Chondrocyte (in vitro differentiated cells): ENCODE measurements at regions not wholly inside any gene's neighbourhood (a gene's known extent, or its start where the extent isn't known, plus 50 kb on each side); places are given as distances from the start of the nearest gene placed in this dataset.

ENCODE experiments used
- DNase-seq: peaks from one replicate; pipeline ENCODE4 v3.0.0; 2021; ENCODE audit warnings: mixed read lengths, low spot score
- H3K27ac Mint-ChIP-seq: one replicate; pipeline ENCODE4 v1.8.0; 2021; ENCODE audit warnings: mild to moderate bottlenecking, moderate library complexity, mixed read lengths; ENCODE audit not compliant: unreplicated experiment
- H3K27me3 Mint-ChIP-seq: 2 replicates; pipeline ENCODE4 v1.8.0; 2021; ENCODE audit warnings: low read depth, mixed read lengths
- H3K36me3 Mint-ChIP-seq: 2 replicates; pipeline ENCODE4 v1.8.0; 2021; ENCODE audit warnings: low read depth, mixed read lengths
- H3K4me1 Mint-ChIP-seq: 2 replicates; pipeline ENCODE4 v1.8.0; 2021; ENCODE audit warnings: low read depth, mild to moderate bottlenecking, mixed read lengths
- H3K4me3 Mint-ChIP-seq: one replicate; pipeline ENCODE4 v1.8.0; 2021; ENCODE audit warnings: mild to moderate bottlenecking, moderate library complexity, mixed read lengths; ENCODE audit not compliant: unreplicated experiment
- H3K9me3 Mint-ChIP-seq: 2 replicates; pipeline ENCODE4 v1.8.0; 2021; ENCODE audit warnings: low read depth, mixed read lengths
- CTCF ChIP-seq: fragments of 200-600 bp; sonication (generic); IDR thresholded peaks from 2 replicates; pipeline ENCODE4 v1.5.0; 2021; ENCODE audit warnings: antibody characterized with exemption, mild to moderate bottlenecking, moderate library complexity

- H3K27me3 Mint-ChIP-seq: peaks cover 10% of the 10 kb centered on the region
- DNase-seq: no peak
- no peak overlapping the region for H3K27ac Mint-ChIP-seq
- no peak overlapping the region for H3K4me3 Mint-ChIP-seq
- H3K9me3 Mint-ChIP-seq: no peaks in the 10 kb centered on the region
- no peak for TF ChIP-seq CTCF
- H3K36me3 Mint-ChIP-seq: no peaks in the 10 kb centered on the region
- H3K4me1 Mint-ChIP-seq: no peaks in the 10 kb centered on the region
Observed at GRCh38 chr2:106278112-106278876, 84.2 kb upstream of the UXS1 start.

GRCh38 chr2:106277426-106277825, 83.3 kb upstream of the UXS1 start:
- H3K4me1 Mint-ChIP-seq: peaks cover under 1% of the 10 kb centered on the region
- DNase-seq: no peak
- no peak for TF ChIP-seq CTCF
- H3K4me3 Mint-ChIP-seq: no peak overlapping the region
- no peaks in the 10 kb centered on the region for H3K36me3 Mint-ChIP-seq
- no peak overlapping the region for H3K27ac Mint-ChIP-seq
- H3K9me3 Mint-ChIP-seq: no peaks in the 10 kb centered on the region
- H3K27me3 Mint-ChIP-seq: peaks cover 2% of the 10 kb centered on the region

GRCh38 chr2:106275971-106276370, 81.9 kb upstream of the UXS1 start:
- Mint-ChIP-seq H3K4me3 (no peak overlapping the region), H3K9me3 (no peaks in the 10 kb centered on the region), H3K4me1 (peaks cover 8% of the 10 kb centered on the region), H3K27me3 (no peaks in the 10 kb centered on the region), H3K36me3 (no peaks in the 10 kb centered on the region), H3K27ac (no peak overlapping the region)
- no peak for DNase-seq
- no peak for TF ChIP-seq CTCF

GRCh38 chr2:106274668-106275067, 80.6 kb upstream of the UXS1 start:
- no peak for TF ChIP-seq CTCF
- no peaks in the 10 kb centered on the region for H3K27me3 Mint-ChIP-seq
- peaks cover 8% of the 10 kb centered on the region for H3K4me1 Mint-ChIP-seq
- no peak overlapping the region for H3K4me3 Mint-ChIP-seq
- no peak overlapping the region for H3K27ac Mint-ChIP-seq
- H3K9me3 Mint-ChIP-seq: no peaks in the 10 kb centered on the region
- H3K36me3 Mint-ChIP-seq: no peaks in the 10 kb centered on the region
- no peak for DNase-seq

GRCh38 chr2:106272216-106272807, 78.2 kb upstream of the UXS1 start:
- Mint-ChIP-seq H3K36me3 (no peaks in the 10 kb centered on the region), H3K9me3 (no peaks in the 10 kb centered on the region), H3K27ac (no peak overlapping the region), H3K4me1 (peaks cover 8% of the 10 kb centered on the region), H3K27me3 (peaks cover 4% of the 10 kb centered on the region), H3K4me3 (no peak overlapping the region)
- no peak for DNase-seq
- TF ChIP-seq CTCF: no peak
